ENCODE measurements at regions not wholly inside any gene's neighbourhood (a gene's known extent, or its start where the extent isn't known, plus 50 kb on each side); places are given as distances from the start of the nearest gene placed in this dataset.

DNA sequence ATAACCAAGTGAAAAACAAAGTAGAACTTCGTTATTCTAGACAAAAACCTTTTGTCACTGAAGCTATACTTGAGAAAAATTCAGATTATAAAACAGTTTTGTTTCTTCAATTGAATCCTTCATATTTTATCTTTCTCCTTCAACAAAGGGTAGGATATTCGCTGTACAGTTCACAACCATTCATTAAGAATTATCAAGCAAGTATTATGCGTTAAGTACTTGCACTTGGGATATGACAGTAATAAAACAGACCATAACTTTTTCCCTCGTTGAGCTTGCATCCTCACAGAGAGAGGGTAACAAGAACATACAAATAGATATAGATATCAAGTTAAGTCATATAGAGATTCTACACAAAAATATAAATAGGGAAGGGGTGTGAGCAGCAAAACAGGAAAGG, 61.2 kb upstream of the MEOX2 start:
- no peak overlapping the region for H3K4me3 ChIP-seq (ENCODE audit: low read length)

DNA sequence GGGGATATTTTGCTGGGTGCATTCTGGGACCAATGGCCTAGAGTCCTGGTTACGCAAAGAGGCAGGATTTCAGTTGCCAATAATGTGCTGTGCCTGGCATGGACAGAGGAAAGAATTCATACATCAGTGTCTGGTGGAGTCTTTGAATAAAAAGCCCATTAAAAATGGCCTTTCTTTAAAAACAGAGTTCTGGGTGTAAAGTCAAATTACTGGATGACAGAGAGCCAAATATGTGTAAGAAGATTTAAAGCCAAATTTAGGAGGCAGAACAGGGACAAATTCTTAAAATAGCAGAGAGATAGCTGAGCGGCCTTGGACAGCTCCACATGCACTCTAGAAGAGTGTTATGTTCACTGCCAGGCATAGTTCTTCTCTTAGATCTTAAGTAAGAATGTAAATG, 60.8 kb upstream of the MEOX2 start:
- Histone ChIP-seq H3K9me2 (replicated peaks; ENCODE audit: control insufficient read depth, low read length) (no peaks in the 10 kb centered on the region), H3K9me3 (ENCODE audit: control insufficient read depth, insufficient read depth, low read length) (no peaks in the 10 kb centered on the region), H3K27ac (ENCODE audit: low read depth, low read length) (no peak overlapping the region), H3K79me2 (ENCODE audit: control insufficient read depth, low read length) (no peaks in the 10 kb centered on the region), H3F3A (ENCODE audit: control insufficient read depth, insufficient read depth) (no peaks in the 10 kb centered on the region), H3K4me2 (ENCODE audit: low read length) (no peak overlapping the region), H3K4me1 (ENCODE audit: control insufficient read depth, low read length) (no peaks in the 10 kb centered on the region), H3K4me3 (ENCODE audit: low read length) (no peak overlapping the region), H4K20me1 (ENCODE audit: control insufficient read depth, insufficient read depth, low read depth, low read length) (no peaks in the 10 kb centered on the region), H3K27me3 (ENCODE audit: control insufficient read depth, low read length) (no peaks in the 10 kb centered on the region), H3K36me3 (ENCODE audit: control insufficient read depth, low read length) (no peaks in the 10 kb centered on the region)
- no peak for TF ChIP-seq EZH2phosphoT487 (IDR thresholded peaks at IDR 0.05; ENCODE audit: borderline replicate concordance, low read length)
- TF ChIP-seq, protein P1, sequence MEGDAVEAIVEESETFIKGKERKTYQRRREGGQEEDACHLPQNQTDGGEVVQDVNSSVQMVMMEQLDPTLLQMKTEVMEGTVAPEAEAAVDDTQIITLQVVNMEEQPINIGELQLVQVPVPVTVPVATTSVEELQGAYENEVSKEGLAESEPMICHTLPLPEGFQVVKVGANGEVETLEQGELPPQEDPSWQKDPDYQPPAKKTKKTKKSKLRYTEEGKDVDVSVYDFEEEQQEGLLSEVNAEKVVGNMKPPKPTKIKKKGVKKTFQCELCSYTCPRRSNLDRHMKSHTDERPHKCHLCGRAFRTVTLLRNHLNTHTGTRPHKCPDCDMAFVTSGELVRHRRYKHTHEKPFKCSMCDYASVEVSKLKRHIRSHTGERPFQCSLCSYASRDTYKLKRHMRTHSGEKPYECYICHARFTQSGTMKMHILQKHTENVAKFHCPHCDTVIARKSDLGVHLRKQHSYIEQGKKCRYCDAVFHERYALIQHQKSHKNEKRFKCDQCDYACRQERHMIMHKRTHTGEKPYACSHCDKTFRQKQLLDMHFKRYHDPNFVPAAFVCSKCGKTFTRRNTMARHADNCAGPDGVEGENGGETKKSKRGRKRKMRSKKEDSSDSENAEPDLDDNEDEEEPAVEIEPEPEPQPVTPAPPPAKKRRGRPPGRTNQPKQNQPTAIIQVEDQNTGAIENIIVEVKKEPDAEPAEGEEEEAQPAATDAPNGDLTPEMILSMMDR (IDR thresholded peaks at IDR 0.05; ENCODE audit: low read depth, low read length, poor library complexity, severe bottlenecking), result no peak

More for the DNA sequence above, 61.2 kb upstream of the MEOX2 start:
- H4K20me1 ChIP-seq (ENCODE audit: control insufficient read depth, insufficient read depth, low read depth, low read length), result no peaks in the 10 kb centered on the region
- H3K36me3 ChIP-seq (ENCODE audit: control insufficient read depth, low read length), result no peaks in the 10 kb centered on the region
- H3K27me3 ChIP-seq (ENCODE audit: control insufficient read depth, low read length), result no peaks in the 10 kb centered on the region
- H3K9me2 ChIP-seq (replicated peaks; ENCODE audit: control insufficient read depth, low read length), result no peaks in the 10 kb centered on the region
- no peak overlapping the region for H3K27ac ChIP-seq (ENCODE audit: low read depth, low read length)
- H3K4me2 ChIP-seq (ENCODE audit: low read length), result no peak overlapping the region
- no peaks in the 10 kb centered on the region for H3K79me2 ChIP-seq (ENCODE audit: control insufficient read depth, low read length)
- TF ChIP-seq, protein P1 (IDR thresholded peaks at IDR 0.05; ENCODE audit: low read depth, low read length, poor library complexity, severe bottlenecking), result no peak
- no peak for TF ChIP-seq EZH2phosphoT487 (IDR thresholded peaks at IDR 0.05; ENCODE audit: borderline replicate concordance, low read length)
- no peaks in the 10 kb centered on the region for H3K4me1 ChIP-seq (ENCODE audit: control insufficient read depth, low read length)
- H3F3A ChIP-seq (ENCODE audit: control insufficient read depth, insufficient read depth), result no peaks in the 10 kb centered on the region
- H3K9me3 ChIP-seq (ENCODE audit: control insufficient read depth, insufficient read depth, low read length), result no peaks in the 10 kb centered on the region

DNA sequence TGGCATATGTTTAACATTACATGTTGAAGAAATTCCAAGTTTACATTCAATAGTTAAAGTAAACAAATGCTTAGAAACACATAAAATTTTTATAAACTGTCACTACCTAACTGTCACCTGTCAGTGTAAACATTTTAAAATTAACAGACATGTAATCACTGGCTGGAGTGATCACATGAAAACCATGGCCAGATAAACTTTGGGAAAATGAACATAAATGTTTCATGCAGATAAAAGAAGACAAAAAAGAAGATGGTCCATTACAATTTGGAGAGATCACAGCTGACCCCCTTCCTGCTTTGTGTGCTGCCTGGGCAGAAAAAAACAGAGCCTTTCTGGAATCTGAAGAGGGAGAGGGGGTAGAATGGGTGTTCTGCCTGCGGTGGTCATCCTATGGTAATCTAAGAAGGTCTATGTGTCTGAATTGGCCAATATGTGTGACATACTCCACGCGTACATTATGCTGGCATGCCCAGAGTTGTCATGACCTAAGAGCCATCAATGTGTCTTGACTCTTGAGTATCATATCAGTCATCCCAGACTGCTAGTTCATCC, 57.5 kb upstream of the MEOX2 start:
- Histone ChIP-seq H3K9me2 (replicated peaks; ENCODE audit: control insufficient read depth, low read length) (no peaks in the 10 kb centered on the region), H4K20me1 (ENCODE audit: control insufficient read depth, insufficient read depth, low read depth, low read length) (no peaks in the 10 kb centered on the region), H3K4me2 (ENCODE audit: low read length) (no peak overlapping the region), H3K4me1 (ENCODE audit: control insufficient read depth, low read length) (no peaks in the 10 kb centered on the region), H3K4me3 (ENCODE audit: low read length) (no peak overlapping the region), H3K79me2 (ENCODE audit: control insufficient read depth, low read length) (no peaks in the 10 kb centered on the region), H3F3A (ENCODE audit: control insufficient read depth, insufficient read depth) (no peaks in the 10 kb centered on the region), H3K27me3 (ENCODE audit: control insufficient read depth, low read length) (no peaks in the 10 kb centered on the region), H3K36me3 (ENCODE audit: control insufficient read depth, low read length) (no peaks in the 10 kb centered on the region), H3K27ac (ENCODE audit: low read depth, low read length) (no peak overlapping the region), H3K9me3 (ENCODE audit: control insufficient read depth, insufficient read depth, low read length) (no peaks in the 10 kb centered on the region)
- TF ChIP-seq, protein P1 (IDR thresholded peaks at IDR 0.05; ENCODE audit: low read depth, low read length, poor library complexity, severe bottlenecking), result no peak
- no peak for TF ChIP-seq EZH2phosphoT487 (IDR thresholded peaks at IDR 0.05; ENCODE audit: borderline replicate concordance, low read length)

Measured in DOHH2 (cell line).